ENCODE measurements at regions not wholly inside any gene's neighbourhood (a gene's known extent, or its start where the extent isn't known, plus 50 kb on each side); places are given as distances from the start of the nearest gene placed in this dataset.

- H2BK5ac ChIP-seq (ENCODE audit: low read depth, low read length, poor library complexity, severe bottlenecking) = no peak overlapping the region
- H2BK120ac ChIP-seq (ENCODE audit: low read depth, low read length) = no peak overlapping the region
- TF ChIP-seq FOS (IDR thresholded peaks at IDR 0.05; ENCODE audit: low read depth, low read length) = no peak
- dilution Hi-C loops (cut with HindIII; ENCODE audit: low sequenced_read_pairs, unreplicated experiment) (no loop called here), in situ Hi-C loops (cut with MboI; ENCODE audit: low sequenced_read_pairs) (no loop called here), intact Hi-C loops (cut with micrococcal nuclease) (no loop called here)
- H3K4me2 ChIP-seq (ENCODE audit: low read depth, low read length) = no peak overlapping the region
- H3K36me3 ChIP-seq (ENCODE audit: control insufficient read depth, insufficient read depth, low read length) = no peaks in the 10 kb centered on the region
- BruUV-seq (replicated peaks) = no TSS peak
- no peak overlapping the region for H3K9ac ChIP-seq (ENCODE audit: low read depth, low read length)
- H3K14ac ChIP-seq (replicated peaks; ENCODE audit: low read depth, low read length) = no peak overlapping the region
- no peak overlapping the region for H3K27ac ChIP-seq (ENCODE audit: insufficient read depth, low read length)
- no peak overlapping the region for H2BK20ac ChIP-seq (ENCODE audit: low read depth, low read length)
- no peak overlapping the region for H3K18ac ChIP-seq (ENCODE audit: low read depth, low read length)
- H3K4me1 ChIP-seq (ENCODE audit: control insufficient read depth, insufficient read depth, low read length) = peaks cover 4% of the 10 kb centered on the region; the same call in 1 of the 2 replicates
- H4K5ac ChIP-seq (ENCODE audit: low read depth, low read length) = no peak overlapping the region
- no peaks in the 10 kb centered on the region for H4K20me1 ChIP-seq (ENCODE audit: insufficient read depth, low read length)
- H2AK5ac ChIP-seq (ENCODE audit: low read depth, low read length) = no peak overlapping the region
- H2AK9ac ChIP-seq (replicated peaks; ENCODE audit: low read depth, low read length, poor library complexity) = no peak overlapping the region
- H3K23ac ChIP-seq (ENCODE audit: low read depth, low read length) = no peak overlapping the region
- WGBS, 2 experiments (ENCODE audit: extremely low coverage in 2 of 2, insufficient read length in 1 of 2) = 54% methylated on average over 3 of the region's 4 CpGs; no CpG with 5 or more reads in 1 of the 2 experiments
- ChIA-PET CTCF (interaction anchor here (1.0 kb wide), 1 partner anchor 29 kb away, joined by 3 read pairs; no protein-coding TSS in a partner anchor), POLR2A (ENCODE audit: unreplicated experiment) (no interaction called here)
- no peak overlapping the region for H4K91ac ChIP-seq (ENCODE audit: insufficient read depth, low read depth, low read length)
- no peak overlapping the region for H2AFZ ChIP-seq (replicated peaks; ENCODE audit: low read length, poor library complexity)
- no peaks in the 10 kb centered on the region for H3K9me1 ChIP-seq (ENCODE audit: insufficient read depth, low read length)
- H3K27me3 ChIP-seq (ENCODE audit: control insufficient read depth, insufficient read depth, low read length) = peaks cover 3% of the 10 kb centered on the region; the same call in 1 of the 2 replicates
- H3K79me1 ChIP-seq (ENCODE audit: low read depth in 1 of 2, low read length in 2 of 2) = no peaks in the 10 kb centered on the region
- no peaks in the 10 kb centered on the region for H3K9me3 ChIP-seq (ENCODE audit: control insufficient read depth, insufficient read depth, low read length)
- DNase-seq = no peak
- H3K4me3 ChIP-seq (ENCODE audit: insufficient read depth, low read depth, low read length) = no peak overlapping the region
- H2BK15ac ChIP-seq (ENCODE audit: low read depth, low read length) = no peak overlapping the region
- no peak overlapping the region for H3K56ac ChIP-seq (ENCODE audit: extremely low read depth, insufficient read depth, low read length)
- no peak overlapping the region for H3K4ac ChIP-seq (ENCODE audit: low read depth, low read length)
- ATAC-seq (ENCODE audit: low read depth) = no peak
- H4K8ac ChIP-seq (ENCODE audit: low read depth in 2 of 2, low read length in 2 of 2) = no peak overlapping the region
These were observed 67.1 kb upstream of the SLC1A1 start for GRCh38 chr9:4423207-4423610.

Measured in IMR-90 (cell line).